SK-N-SH (cell line): ENCODE measurements at regions not wholly inside any gene's neighbourhood (a gene's known extent, or its start where the extent isn't known, plus 50 kb on each side); places are given as distances from the start of the nearest gene placed in this dataset.

Experiments used
- CTCF ChIA-PET: fragments of 300-600, 350-600 bp; formaldehyde crosslinking; extraction: SDS; loops from one replicate; lab custom pipeline; 2021; lab: Yijun Ruan, JAX
- POLR2A ChIA-PET: fragments of 350-600 bp; sonication (Branson Sonifier 250); formaldehyde crosslinking; extraction: SDS; loops from one replicate; lab custom pipeline; 2020; ENCODE audit warnings: antibody characterized with exemption, inconsistent platforms; lab: Yijun Ruan, JAX
- DNase-seq: peaks from one replicate; pipeline ENCODE4 v3.0.0; 2012
- H2AFZ ChIP-seq: fragments of 200-600 bp; sonication (generic); 2 replicates; pipeline ENCODE4 v1.8.1; 2016; ENCODE audit warnings: antibody characterized with exemption, mild to moderate bottlenecking, low read depth
- H3F3A ChIP-seq: fragments of 200-600 bp; sonication (generic); replicated peaks from 2 replicates; pipeline ENCODE3; 2016; ENCODE audit warnings: antibody characterized with exemption, mild to moderate bottlenecking; ENCODE audit not compliant: insufficient read depth
- H3K27ac ChIP-seq, 2 experiments: fragments of 200-500 bp in 1 of 2; fragments of 200-600 bp in 1 of 2; sonication (Bioruptor generic) in 1 of 2; sonication (generic), shearing (Covaris generic) in 1 of 2; 2 replicates each; pipeline versions ENCODE4 v1.5.1 to v1.6.1; 2014 to 2016; ENCODE audit warnings: low read depth in 2 of 2, inconsistent platforms in 1 of 2, low read length in 1 of 2, mild to moderate bottlenecking in 1 of 2, mixed read lengths in 1 of 2
- H3K27me3 ChIP-seq: fragments of 200-600 bp; sonication (generic), shearing (Covaris generic); 2 replicates; pipeline ENCODE4 v1.6.1; 2016; ENCODE audit warnings: mixed run types; ENCODE audit not compliant: insufficient read depth
- H3K36me3 ChIP-seq, 2 experiments: fragments of 200-500 bp in 1 of 2; fragments of 200-600 bp in 1 of 2; sonication (Bioruptor generic) in 1 of 2; sonication (generic) in 1 of 2; replicated peaks in 1 of 2; 2 replicates each; pipeline versions ENCODE3 to v1.5.1; 2014 to 2016; ENCODE audit warnings: low read length in 1 of 2, mild to moderate bottlenecking in 1 of 2; ENCODE audit not compliant: insufficient read depth in 2 of 2, control insufficient read depth in 1 of 2
- H3K4me1 ChIP-seq, 2 experiments: fragments of 200-500 bp in 1 of 2; fragments of 200-600 bp in 1 of 2; sonication (Bioruptor generic) in 1 of 2; sonication (generic), shearing (Covaris generic) in 1 of 2; 2 replicates each; pipeline versions ENCODE4 v1.5.1 to v1.6.1; 2014 to 2016; ENCODE audit warnings: low read depth in 1 of 2, low read length in 1 of 2, mixed run types in 1 of 2; ENCODE audit not compliant: insufficient read depth in 2 of 2, control insufficient read depth in 1 of 2
- H3K4me2 ChIP-seq: fragments of 200-600 bp; sonication (generic), shearing (Covaris generic); 2 replicates; pipeline ENCODE4 v1.6.1; 2017; ENCODE audit warnings: mixed run types
- H3K4me3 ChIP-seq, 2 experiments: fragments of 200-500 bp in 1 of 2; fragments of 200-600 bp in 1 of 2; sonication (Bioruptor generic) in 1 of 2; sonication (generic), shearing (Covaris generic) in 1 of 2; 2 replicates each; pipeline versions ENCODE4 v1.5.1 to v1.8.1; 2014 to 2016; ENCODE audit warnings: low read depth in 2 of 2, inconsistent platforms in 1 of 2, low read length in 1 of 2, mild to moderate bottlenecking in 1 of 2, mixed read lengths in 1 of 2, moderate library complexity in 1 of 2
- H3K79me2 ChIP-seq: fragments of 200-600 bp; sonication (generic); 2 replicates; pipeline ENCODE4 v1.8.1; 2017; ENCODE audit warnings: mild to moderate bottlenecking; ENCODE audit not compliant: insufficient read depth
- H3K9ac ChIP-seq: fragments of 200-600 bp; sonication (generic); 2 replicates; pipeline ENCODE4 v1.6.1; 2017; ENCODE audit warnings: mixed run types
- H3K9me2 ChIP-seq: fragments of 200-600 bp; sonication (generic); 2 replicates; pipeline ENCODE4 v1.6.1; 2017; ENCODE audit warnings: mixed run types
- H3K9me3 ChIP-seq: fragments of 200-600 bp; sonication (generic); 2 replicates; pipeline ENCODE4 v1.6.1; 2017; ENCODE audit warnings: mixed run types, mild to moderate bottlenecking, moderate library complexity
- H4K20me1 ChIP-seq: fragments of 200-600 bp; sonication (generic); 2 replicates; pipeline ENCODE4 v1.6.1; 2017; ENCODE audit warnings: mild to moderate bottlenecking, mixed run types; ENCODE audit not compliant: insufficient read depth
- CHD2 ChIP-seq: fragments of 150-350 bp; IDR thresholded peaks from 2 replicates; pipeline ENCODE4 v1.6.1; 2018; ENCODE audit warnings: low read length; ENCODE audit not compliant: partially characterized antibody
- EP300 ChIP-seq, 2 experiments: IDR thresholded peaks; 2 replicates each; pipeline versions ENCODE4 v1.4.0 to v1.6.1; 2012; ENCODE audit warnings: borderline replicate concordance in 1 of 2, low read depth in 1 of 2, low read length in 1 of 2
- EZH2phosphoT487 ChIP-seq: fragments of 200-600 bp; sonication (generic); IDR thresholded peaks from 2 replicates; pipeline ENCODE4 v1.6.1; 2017; ENCODE audit warnings: low read depth, mixed run types, mild to moderate bottlenecking, antibody characterized with exemption, moderate library complexity, borderline replicate concordance
- FOXJ3 ChIP-seq: sonication (generic); formaldehyde crosslinking; IDR thresholded peaks from 2 replicates; pipeline ENCODE4 v1.5.1; 2020; ENCODE audit warnings: mild to moderate bottlenecking, missing genetic modification reagents
- GABPA ChIP-seq: IDR thresholded peaks from 2 replicates; pipeline ENCODE4 v1.4.0; 2012; ENCODE audit warnings: low read depth, mild to moderate bottlenecking
- JUND ChIP-seq: IDR thresholded peaks from 2 replicates; pipeline ENCODE4 v1.4.0; 2012
- MEF2A ChIP-seq: IDR thresholded peaks from 2 replicates; pipeline ENCODE4 v1.4.0; 2012; ENCODE audit warnings: low read depth, borderline replicate concordance
- NRF1 ChIP-seq: IDR thresholded peaks from 2 replicates; pipeline ENCODE4 v1.6.1; 2012; ENCODE audit warnings: low read depth, mild to moderate bottlenecking, low read length
- RAD21 ChIP-seq: IDR thresholded peaks from 2 replicates; pipeline ENCODE4 v1.6.1; 2012; ENCODE audit warnings: mild to moderate bottlenecking, low read length
- RCOR1 ChIP-seq: fragments of 150-350 bp; IDR thresholded peaks from 2 replicates; pipeline ENCODE4 v1.6.1; 2017; ENCODE audit warnings: antibody characterized with exemption, low read length
- RFX5 ChIP-seq: IDR thresholded peaks from 2 replicates; pipeline ENCODE4 v1.6.1; 2012; ENCODE audit warnings: mild to moderate bottlenecking, improper control_type of control experiment, low read length
- RXRA ChIP-seq: IDR thresholded peaks from 2 replicates; pipeline ENCODE4 v1.4.0; 2012; ENCODE audit warnings: low read depth, mild to moderate bottlenecking, borderline replicate concordance
- SIN3A ChIP-seq: IDR thresholded peaks from 2 replicates; pipeline ENCODE4 v1.6.1; 2012; ENCODE audit warnings: low read depth, mild to moderate bottlenecking, low read length, moderate library complexity, borderline replicate concordance
- TAF1 ChIP-seq: IDR thresholded peaks from 2 replicates; pipeline ENCODE4 v1.6.1; 2012; ENCODE audit warnings: low read depth, mild to moderate bottlenecking, low read length, moderate library complexity, borderline replicate concordance
- TCF12 ChIP-seq: IDR thresholded peaks from 2 replicates; pipeline ENCODE4 v1.4.0; 2012
- TEAD4 ChIP-seq: IDR thresholded peaks from 2 replicates; pipeline ENCODE4 v1.4.0; 2012; ENCODE audit warnings: mild to moderate bottlenecking, borderline replicate concordance; ENCODE audit not compliant: insufficient read depth
- WGBS: methylation state at CpG from one replicate; pipeline ENCODE4 v1.1.6; 2017; ENCODE audit warnings: low lambda C conversion rate; 5-methylcytosine and 5-hydroxymethylcytosine counted together
- TF ChIP-seq, protein P1 (sequence below): IDR thresholded peaks from 2 replicates; pipeline ENCODE4 v1.4.0; 2012; ENCODE audit warnings: low read depth, borderline replicate concordance
- TF ChIP-seq, protein P2 (sequence below): fragments of 200-600 bp; sonication (generic); IDR thresholded peaks from 2 replicates; pipeline ENCODE4 v1.6.1; 2017; ENCODE audit warnings: antibody characterized with exemption, mild to moderate bottlenecking, moderate library complexity
- TF ChIP-seq, protein P3 (sequence below): IDR thresholded peaks from 2 replicates; pipeline ENCODE4 v1.6.1; 2012; ENCODE audit warnings: mild to moderate bottlenecking, low read depth, low read length, moderate library complexity
- TF ChIP-seq, protein P4 (sequence below): IDR thresholded peaks from 2 replicates; pipeline ENCODE4; 2012

DNA sequence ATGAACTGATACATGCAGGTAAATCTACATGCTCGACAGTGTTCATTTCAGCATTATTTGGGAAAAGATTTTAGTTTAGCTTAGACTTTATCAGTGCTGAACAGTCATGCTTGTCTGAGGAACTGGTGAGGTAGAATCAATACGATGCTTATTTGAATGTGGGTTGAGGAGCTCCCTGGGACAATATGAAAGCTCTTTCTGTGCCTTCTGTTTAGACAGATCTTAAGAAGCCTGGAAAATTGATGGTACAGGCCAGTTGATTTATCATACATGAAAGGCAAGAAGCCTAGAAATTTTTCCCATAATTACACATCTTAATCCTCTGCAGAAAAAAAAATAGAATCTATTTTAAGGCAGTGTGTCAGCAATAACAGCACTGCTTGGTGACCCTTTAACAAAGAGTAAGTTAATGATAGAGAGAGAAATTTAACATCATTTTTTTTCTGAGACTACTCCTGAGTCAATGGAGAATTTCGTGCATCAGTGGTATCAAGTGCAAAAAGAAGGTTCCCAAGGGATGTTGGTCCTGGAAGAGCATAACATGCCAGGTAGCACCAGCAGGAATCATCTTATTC is 252.2 kb upstream of the CDH20 start (continued):
- TF ChIP-seq, protein P1, sequence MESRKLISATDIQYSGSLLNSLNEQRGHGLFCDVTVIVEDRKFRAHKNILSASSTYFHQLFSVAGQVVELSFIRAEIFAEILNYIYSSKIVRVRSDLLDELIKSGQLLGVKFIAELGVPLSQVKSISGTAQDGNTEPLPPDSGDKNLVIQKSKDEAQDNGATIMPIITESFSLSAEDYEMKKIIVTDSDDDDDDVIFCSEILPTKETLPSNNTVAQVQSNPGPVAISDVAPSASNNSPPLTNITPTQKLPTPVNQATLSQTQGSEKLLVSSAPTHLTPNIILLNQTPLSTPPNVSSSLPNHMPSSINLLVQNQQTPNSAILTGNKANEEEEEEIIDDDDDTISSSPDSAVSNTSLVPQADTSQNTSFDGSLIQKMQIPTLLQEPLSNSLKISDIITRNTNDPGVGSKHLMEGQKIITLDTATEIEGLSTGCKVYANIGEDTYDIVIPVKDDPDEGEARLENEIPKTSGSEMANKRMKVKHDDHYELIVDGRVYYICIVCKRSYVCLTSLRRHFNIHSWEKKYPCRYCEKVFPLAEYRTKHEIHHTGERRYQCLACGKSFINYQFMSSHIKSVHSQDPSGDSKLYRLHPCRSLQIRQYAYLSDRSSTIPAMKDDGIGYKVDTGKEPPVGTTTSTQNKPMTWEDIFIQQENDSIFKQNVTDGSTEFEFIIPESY: no peak
- TF ChIP-seq MEF2A (no peak), RXRA (no peak), RFX5 (no peak), RAD21 (no peak), NRF1 (no peak)

DNA sequence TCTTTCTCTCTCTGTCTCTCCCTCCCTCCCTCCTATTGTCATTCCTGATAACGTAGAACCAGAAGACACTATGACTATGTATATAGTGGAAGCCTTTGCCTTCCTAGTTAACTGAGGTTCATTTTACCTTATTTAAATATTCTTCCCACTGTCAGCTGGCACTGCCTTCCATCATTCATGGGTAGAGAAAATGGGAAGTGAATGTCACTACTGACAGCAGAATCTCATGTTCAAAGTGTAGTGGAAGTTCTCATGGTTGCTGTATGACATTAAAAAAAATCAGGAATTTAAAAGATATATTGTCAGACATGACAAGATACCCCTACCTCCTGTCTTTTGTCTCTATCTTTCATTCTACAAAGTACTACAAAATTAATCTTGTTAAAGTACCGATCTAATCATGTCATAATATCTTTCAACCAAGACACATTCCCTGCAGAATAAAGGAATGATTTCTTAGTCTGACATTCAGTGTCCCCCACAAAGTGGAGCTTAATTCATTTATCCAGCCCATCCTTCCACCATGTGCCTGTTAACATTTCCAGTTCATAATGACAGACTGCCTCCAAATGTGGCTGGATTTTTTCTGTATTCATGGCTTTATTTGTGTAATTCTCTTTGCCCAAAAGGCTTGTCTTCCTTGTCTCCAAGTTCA is 250.1 kb upstream of the CDH20 start:
- no peak overlapping the region for H3K27ac ChIP-seq
- H3K36me3 ChIP-seq: no peaks in the 10 kb centered on the region
- H3K79me2 ChIP-seq: no peaks in the 10 kb centered on the region
- H4K20me1 ChIP-seq: no peaks in the 10 kb centered on the region
- H3K27me3 ChIP-seq: no peaks in the 10 kb centered on the region
- no peaks in the 10 kb centered on the region for H3K9me3 ChIP-seq
- DNase-seq: no peak
- H3F3A ChIP-seq: no peaks in the 10 kb centered on the region
- H3K4me3 ChIP-seq: no peak overlapping the region
- no peak overlapping the region for H2AFZ ChIP-seq
- H3K4me2 ChIP-seq: no peak overlapping the region
- no peak for TF ChIP-seq RFX5
- TF ChIP-seq SIN3A: no peak
- TF ChIP-seq FOXJ3 (CRISPR knock-in tag): no peak
- no peak for TF ChIP-seq RCOR1
- TF ChIP-seq, protein P2, sequence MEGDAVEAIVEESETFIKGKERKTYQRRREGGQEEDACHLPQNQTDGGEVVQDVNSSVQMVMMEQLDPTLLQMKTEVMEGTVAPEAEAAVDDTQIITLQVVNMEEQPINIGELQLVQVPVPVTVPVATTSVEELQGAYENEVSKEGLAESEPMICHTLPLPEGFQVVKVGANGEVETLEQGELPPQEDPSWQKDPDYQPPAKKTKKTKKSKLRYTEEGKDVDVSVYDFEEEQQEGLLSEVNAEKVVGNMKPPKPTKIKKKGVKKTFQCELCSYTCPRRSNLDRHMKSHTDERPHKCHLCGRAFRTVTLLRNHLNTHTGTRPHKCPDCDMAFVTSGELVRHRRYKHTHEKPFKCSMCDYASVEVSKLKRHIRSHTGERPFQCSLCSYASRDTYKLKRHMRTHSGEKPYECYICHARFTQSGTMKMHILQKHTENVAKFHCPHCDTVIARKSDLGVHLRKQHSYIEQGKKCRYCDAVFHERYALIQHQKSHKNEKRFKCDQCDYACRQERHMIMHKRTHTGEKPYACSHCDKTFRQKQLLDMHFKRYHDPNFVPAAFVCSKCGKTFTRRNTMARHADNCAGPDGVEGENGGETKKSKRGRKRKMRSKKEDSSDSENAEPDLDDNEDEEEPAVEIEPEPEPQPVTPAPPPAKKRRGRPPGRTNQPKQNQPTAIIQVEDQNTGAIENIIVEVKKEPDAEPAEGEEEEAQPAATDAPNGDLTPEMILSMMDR: no peak
- no peak for TF ChIP-seq TEAD4
- TF ChIP-seq EZH2phosphoT487: no peak
- TF ChIP-seq JUND: no peak
- TF ChIP-seq TCF12: no peak
- TF ChIP-seq, protein P1: no peak
- no peak for TF ChIP-seq EP300 (IDR thresholded peaks at IDR 0.05; ENCODE audit: borderline replicate concordance in 1 of 2, low read depth in 1 of 2, low read length in 1 of 2)
- no peak for TF ChIP-seq GABPA
- TF ChIP-seq TAF1: no peak
- no peak for TF ChIP-seq CHD2
- TF ChIP-seq, protein P3, sequence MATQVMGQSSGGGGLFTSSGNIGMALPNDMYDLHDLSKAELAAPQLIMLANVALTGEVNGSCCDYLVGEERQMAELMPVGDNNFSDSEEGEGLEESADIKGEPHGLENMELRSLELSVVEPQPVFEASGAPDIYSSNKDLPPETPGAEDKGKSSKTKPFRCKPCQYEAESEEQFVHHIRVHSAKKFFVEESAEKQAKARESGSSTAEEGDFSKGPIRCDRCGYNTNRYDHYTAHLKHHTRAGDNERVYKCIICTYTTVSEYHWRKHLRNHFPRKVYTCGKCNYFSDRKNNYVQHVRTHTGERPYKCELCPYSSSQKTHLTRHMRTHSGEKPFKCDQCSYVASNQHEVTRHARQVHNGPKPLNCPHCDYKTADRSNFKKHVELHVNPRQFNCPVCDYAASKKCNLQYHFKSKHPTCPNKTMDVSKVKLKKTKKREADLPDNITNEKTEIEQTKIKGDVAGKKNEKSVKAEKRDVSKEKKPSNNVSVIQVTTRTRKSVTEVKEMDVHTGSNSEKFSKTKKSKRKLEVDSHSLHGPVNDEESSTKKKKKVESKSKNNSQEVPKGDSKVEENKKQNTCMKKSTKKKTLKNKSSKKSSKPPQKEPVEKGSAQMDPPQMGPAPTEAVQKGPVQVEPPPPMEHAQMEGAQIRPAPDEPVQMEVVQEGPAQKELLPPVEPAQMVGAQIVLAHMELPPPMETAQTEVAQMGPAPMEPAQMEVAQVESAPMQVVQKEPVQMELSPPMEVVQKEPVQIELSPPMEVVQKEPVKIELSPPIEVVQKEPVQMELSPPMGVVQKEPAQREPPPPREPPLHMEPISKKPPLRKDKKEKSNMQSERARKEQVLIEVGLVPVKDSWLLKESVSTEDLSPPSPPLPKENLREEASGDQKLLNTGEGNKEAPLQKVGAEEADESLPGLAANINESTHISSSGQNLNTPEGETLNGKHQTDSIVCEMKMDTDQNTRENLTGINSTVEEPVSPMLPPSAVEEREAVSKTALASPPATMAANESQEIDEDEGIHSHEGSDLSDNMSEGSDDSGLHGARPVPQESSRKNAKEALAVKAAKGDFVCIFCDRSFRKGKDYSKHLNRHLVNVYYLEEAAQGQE: no peak
- TF ChIP-seq, protein P4, sequence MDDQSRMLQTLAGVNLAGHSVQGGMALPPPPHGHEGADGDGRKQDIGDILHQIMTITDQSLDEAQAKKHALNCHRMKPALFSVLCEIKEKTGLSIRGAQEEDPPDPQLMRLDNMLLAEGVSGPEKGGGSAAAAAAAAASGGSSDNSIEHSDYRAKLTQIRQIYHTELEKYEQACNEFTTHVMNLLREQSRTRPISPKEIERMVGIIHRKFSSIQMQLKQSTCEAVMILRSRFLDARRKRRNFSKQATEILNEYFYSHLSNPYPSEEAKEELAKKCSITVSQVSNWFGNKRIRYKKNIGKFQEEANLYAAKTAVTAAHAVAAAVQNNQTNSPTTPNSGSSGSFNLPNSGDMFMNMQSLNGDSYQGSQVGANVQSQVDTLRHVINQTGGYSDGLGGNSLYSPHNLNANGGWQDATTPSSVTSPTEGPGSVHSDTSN: no peak
- TF ChIP-seq RXRA: no peak
- TF ChIP-seq, all 33 proteins: peak for 0
- Histone ChIP-seq H3K9me2 (no peaks in the 10 kb centered on the region), H3K4me1 (no peaks in the 10 kb centered on the region), H3K9ac (no peak overlapping the region)
- ChIA-PET POLR2A (no interaction called here), CTCF (interaction anchor here (0.7 to 1.4 kb wide), 2 partner anchors 52 to 275 kb away, joined by 3 read pairs; no protein-coding TSS in a partner anchor)
- 44% methylated on average over 2 of the region's 2 CpGs for WGBS
